ENCODE measurements at regions not wholly inside any gene's neighbourhood (a gene's known extent, or its start where the extent isn't known, plus 50 kb on each side); places are given as distances from the start of the nearest gene placed in this dataset.

GRCh38 chr13:66137384-66137783 lies 1092.8 kb downstream of the PCDH9 start:
- TF ChIP-seq CTCF (IDR thresholded peaks at IDR 0.05), result no peak
- TF ChIP-seq POLR2A (IDR thresholded peaks at IDR 0.05), result no peak
- TF ChIP-seq POLR2AphosphoS5 (IDR thresholded peaks at IDR 0.05), result no peak

Measured in suprapubic skin (tissue), 4 donors.